ENCODE measurements at regions not wholly inside any gene's neighbourhood (a gene's known extent, or its start where the extent isn't known, plus 50 kb on each side); places are given as distances from the start of the nearest gene placed in this dataset.

DNA sequence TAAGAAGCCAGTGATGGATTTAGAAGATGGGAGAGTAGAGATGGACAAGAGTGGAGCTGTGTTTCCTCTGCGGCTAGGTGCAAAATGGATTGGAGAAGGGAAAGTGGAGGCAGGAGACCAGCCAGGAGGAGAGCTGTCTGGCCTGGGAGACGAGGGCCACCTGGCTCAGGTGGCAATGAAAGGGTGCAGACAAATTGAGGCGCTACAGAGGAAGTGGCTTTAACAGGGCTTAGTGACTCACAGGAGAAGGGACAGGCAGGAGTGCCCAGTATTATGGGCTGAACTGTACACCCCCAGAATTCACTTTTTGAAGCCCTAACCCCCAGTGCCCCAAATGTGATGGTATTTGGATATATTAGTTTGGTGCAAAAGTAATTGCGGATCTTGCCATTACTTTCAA is 65.6 kb upstream of the DUSP5 start:
- Histone ChIP-seq H3K4me1 (peaks cover 0 to 3% of the 10 kb centered on the region in 2 donors), H3K27ac (no peak overlapping the region), H3K36me3 (no peaks in the 10 kb centered on the region), H3K27me3 (no peaks in the 10 kb centered on the region), H3K4me3 (replicated peaks in 1 of 3) (no peak overlapping the region), H3K9me3 (no peaks in the 10 kb centered on the region)
- 66 to 84% methylated on average over 4 of the region's 4 CpGs for WGBS, 2 donors
- no peak for TF ChIP-seq POLR2A (IDR thresholded peaks at IDR 0.05)
- TF ChIP-seq, protein P1, sequence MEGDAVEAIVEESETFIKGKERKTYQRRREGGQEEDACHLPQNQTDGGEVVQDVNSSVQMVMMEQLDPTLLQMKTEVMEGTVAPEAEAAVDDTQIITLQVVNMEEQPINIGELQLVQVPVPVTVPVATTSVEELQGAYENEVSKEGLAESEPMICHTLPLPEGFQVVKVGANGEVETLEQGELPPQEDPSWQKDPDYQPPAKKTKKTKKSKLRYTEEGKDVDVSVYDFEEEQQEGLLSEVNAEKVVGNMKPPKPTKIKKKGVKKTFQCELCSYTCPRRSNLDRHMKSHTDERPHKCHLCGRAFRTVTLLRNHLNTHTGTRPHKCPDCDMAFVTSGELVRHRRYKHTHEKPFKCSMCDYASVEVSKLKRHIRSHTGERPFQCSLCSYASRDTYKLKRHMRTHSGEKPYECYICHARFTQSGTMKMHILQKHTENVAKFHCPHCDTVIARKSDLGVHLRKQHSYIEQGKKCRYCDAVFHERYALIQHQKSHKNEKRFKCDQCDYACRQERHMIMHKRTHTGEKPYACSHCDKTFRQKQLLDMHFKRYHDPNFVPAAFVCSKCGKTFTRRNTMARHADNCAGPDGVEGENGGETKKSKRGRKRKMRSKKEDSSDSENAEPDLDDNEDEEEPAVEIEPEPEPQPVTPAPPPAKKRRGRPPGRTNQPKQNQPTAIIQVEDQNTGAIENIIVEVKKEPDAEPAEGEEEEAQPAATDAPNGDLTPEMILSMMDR (IDR thresholded peaks at IDR 0.05): no peak
- intact Hi-C loops (cut with DNase I): no loop called here
- no peak for DNase-seq

DNA sequence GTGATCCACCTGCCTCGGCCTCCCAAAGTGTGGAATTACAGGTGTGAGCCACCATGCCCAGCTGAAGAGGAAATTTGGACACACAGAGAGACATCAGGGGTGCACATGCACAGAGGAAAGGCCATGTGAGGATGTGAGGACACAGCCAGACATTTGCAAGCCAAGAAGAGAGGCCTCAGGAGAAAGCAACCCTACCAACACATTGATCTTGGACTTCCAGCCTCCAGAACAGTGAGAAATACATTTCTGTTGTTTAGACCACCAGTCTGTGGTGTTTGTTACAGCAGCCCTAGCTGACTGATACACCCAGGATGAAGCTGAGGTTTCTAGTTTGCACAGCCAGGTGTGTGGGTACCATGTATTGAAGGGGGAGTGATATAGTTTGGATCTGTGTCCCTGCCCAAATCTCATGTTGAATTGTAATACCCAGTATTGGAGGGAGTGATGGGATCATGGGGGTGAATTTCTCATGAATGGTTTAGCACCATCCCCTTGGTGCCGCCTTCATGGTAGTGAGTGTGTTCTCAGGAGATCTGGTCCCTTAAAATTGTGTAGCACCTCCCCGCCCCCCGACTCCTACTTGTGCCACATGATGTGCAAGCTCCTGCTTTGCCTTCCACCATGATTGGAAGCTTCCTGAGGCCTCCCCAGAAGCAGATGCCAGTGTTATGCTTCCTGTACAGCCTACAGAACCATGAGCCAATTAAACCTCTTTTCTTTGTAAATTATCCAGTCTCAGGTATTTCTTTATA is 64.7 kb upstream of the DUSP5 start:
- no peak overlapping the region for H3K27ac ChIP-seq

DNA sequence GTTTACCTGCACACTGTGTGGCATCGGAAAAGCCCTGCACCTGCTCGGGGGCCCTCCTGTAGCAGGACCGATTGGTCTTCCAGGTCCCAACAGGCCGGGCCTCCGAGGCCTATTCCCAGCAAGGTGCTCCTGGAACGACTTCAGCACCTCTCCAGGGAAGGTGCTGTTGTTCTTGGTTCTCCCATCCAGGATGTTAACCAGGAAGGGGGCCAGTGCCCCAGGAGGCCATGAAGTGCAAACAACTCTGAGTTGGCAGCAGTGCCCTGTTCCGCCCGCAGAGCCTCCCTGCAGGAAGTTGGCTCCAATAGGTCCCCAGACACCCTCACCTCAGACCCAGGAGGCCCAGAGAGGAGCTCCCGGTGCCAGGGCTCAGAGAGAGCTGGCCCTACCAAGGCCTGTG is 64.0 kb upstream of the DUSP5 start:
- no peak for TF ChIP-seq POLR2A (IDR thresholded peaks at IDR 0.05)
- TF ChIP-seq, protein P1 (IDR thresholded peaks at IDR 0.05): no peak
- Histone ChIP-seq H3K27ac (no peak overlapping the region), H3K4me1 (no peaks in the 10 kb centered on the region), H3K4me3 (replicated peaks in 1 of 3) (no peak overlapping the region), H3K36me3 (no peaks in the 10 kb centered on the region), H3K9me3 (no peaks in the 10 kb centered on the region), H3K27me3 (no peaks in the 10 kb centered on the region)
- intact Hi-C loops (cut with DNase I): no loop called here
- DNase-seq: no peak
- 75 to 83% methylated on average over 9 of the region's 9 CpGs for WGBS, 2 donors

More for the DNA sequence above, 64.7 kb upstream of the DUSP5 start:
- H3K4me1 ChIP-seq: no peaks in the 10 kb centered on the region
- H3K27me3 ChIP-seq: no peaks in the 10 kb centered on the region
- no peaks in the 10 kb centered on the region for H3K36me3 ChIP-seq
- TF ChIP-seq, protein P1 (IDR thresholded peaks at IDR 0.05): no peak
- no peak for TF ChIP-seq POLR2A (IDR thresholded peaks at IDR 0.05)
- no peaks in the 10 kb centered on the region for H3K9me3 ChIP-seq
- intact Hi-C loops (cut with DNase I): no loop called here
- H3K4me3 ChIP-seq (replicated peaks in 1 of 3): no peak overlapping the region
- 96 to 100% methylated on average over 4 of the region's 4 CpGs for WGBS, 2 donors
- no peak for DNase-seq

DNA sequence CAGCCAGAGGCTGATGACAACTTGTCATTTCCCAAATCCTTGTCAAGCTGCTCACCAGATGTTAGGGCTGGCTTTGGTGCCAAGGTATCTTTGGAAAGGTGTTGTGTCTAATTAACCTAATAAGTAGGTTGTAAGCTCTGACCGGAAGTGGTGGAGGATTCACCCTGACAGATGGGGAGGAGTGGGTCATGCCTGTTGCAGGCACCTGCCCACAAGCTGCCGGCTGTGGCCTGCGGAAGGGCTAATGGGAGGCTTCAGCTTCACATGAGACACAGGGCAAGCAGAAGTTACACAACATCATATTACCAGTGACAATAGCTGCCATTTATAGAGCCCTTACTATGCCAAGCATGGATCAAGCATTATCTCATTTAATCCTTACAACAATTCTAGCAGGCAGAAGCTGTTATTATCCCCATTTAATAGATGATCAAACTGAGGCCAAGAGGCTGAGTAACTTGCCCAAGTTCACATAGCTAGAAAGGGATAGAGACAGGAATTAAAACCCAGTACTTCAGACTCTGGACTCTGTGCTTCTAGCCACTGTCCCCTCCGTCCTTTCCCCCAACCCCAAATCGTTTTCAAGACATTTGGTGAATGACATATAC is 63.1 kb upstream of the DUSP5 start:
- WGBS, 2 donors: 84 to 89% methylated on average over 5 of the region's 5 CpGs
- DNase-seq: no peak
- Histone ChIP-seq H3K27ac (no peak overlapping the region), H3K9me3 (no peaks in the 10 kb centered on the region), H3K4me3 (replicated peaks in 1 of 3) (no peak overlapping the region), H3K36me3 (no peaks in the 10 kb centered on the region), H3K27me3 (no peaks in the 10 kb centered on the region), H3K4me1 (no peaks in the 10 kb centered on the region)
- intact Hi-C loops (cut with DNase I): no loop called here
- no peak for TF ChIP-seq POLR2A (IDR thresholded peaks at IDR 0.05)
- TF ChIP-seq, protein P1 (IDR thresholded peaks at IDR 0.05): no peak

Data from thyroid gland (tissue), 4 donors.